Left forelimb (tissue), 1 donor: ENCODE measurements at regions not wholly inside any gene's neighbourhood (a gene's known extent, or its start where the extent isn't known, plus 50 kb on each side); places are given as distances from the start of the nearest gene placed in this dataset.

Experiments
- DNase-seq: peaks from one replicate; pipeline ENCODE4 v3.0.0-alpha.2; 2018; ENCODE audit warnings: low spot score

GRCh38 chr5:69033690-69034089 lies 60.1 kb upstream of the SLC30A5 start:
- no peak for DNase-seq

- DNase-seq = no peak
Measured at GRCh38 chr5:69034898-69035297, 58.9 kb upstream of the SLC30A5 start.

GRCh38 chr5:69035665-69036064 lies 58.1 kb upstream of the SLC30A5 start:
- DNase-seq = no peak

- no peak for DNase-seq
Measured at GRCh38 chr5:69038539-69038938, 55.3 kb upstream of the SLC30A5 start.

GRCh38 chr5:69039829-69040228 lies 54.0 kb upstream of the SLC30A5 start:
- DNase-seq = no peak

GRCh38 chr5:69042500-69042899 lies 51.3 kb upstream of the SLC30A5 start:
- DNase-seq = no peak

GRCh38 chr5:69042915-69043654 lies 50.7 kb upstream of the SLC30A5 start:
- peak; percentile 73 for DNase-seq

- DNase-seq = no peak
Measured at GRCh38 chr5:69043655-69043996, 50.2 kb upstream of the SLC30A5 start.
